H9 (cell line): ENCODE measurements at regions not wholly inside any gene's neighbourhood (a gene's known extent, or its start where the extent isn't known, plus 50 kb on each side); places are given as distances from the start of the nearest gene placed in this dataset.

Experiments
- DNase-seq: peaks from one replicate; pipeline ENCODE4 v3.0.0-alpha.2; 2017
- H2AFZ ChIP-seq: one replicate; pipeline ENCODE4 v1.6.1; 2013; ENCODE audit warnings: mild to moderate bottlenecking, low read length, control low read depth, moderate library complexity
- H2AK5ac ChIP-seq: 2 replicates; pipeline ENCODE4 v1.6.1; 2013; ENCODE audit warnings: low read length, control low read depth, mixed read lengths; ENCODE audit not compliant: insufficient read length
- H2BK120ac ChIP-seq: one replicate; pipeline ENCODE4 v1.6.1; 2013; ENCODE audit warnings: low read depth, mild to moderate bottlenecking, low read length, control low read depth, inconsistent platforms; ENCODE audit not compliant: poor library complexity, severe bottlenecking
- H2BK12ac ChIP-seq: 2 replicates; pipeline ENCODE4 v1.6.1; 2013; ENCODE audit warnings: low read length, control low read depth, mixed read lengths, low read depth; ENCODE audit not compliant: insufficient read length
- H2BK15ac ChIP-seq: 2 replicates; pipeline ENCODE4 v1.6.1; 2013; ENCODE audit warnings: low read depth, low read length, control low read depth
- H2BK20ac ChIP-seq: one replicate; pipeline ENCODE4 v1.6.1; 2013; ENCODE audit warnings: low read depth, mild to moderate bottlenecking, low read length, control low read depth, inconsistent platforms; ENCODE audit not compliant: poor library complexity, severe bottlenecking
- H2BK5ac ChIP-seq: 2 replicates; pipeline ENCODE4 v1.6.1; 2013; ENCODE audit warnings: low read length, control low read depth, mixed read lengths; ENCODE audit not compliant: insufficient read length
- H3K14ac ChIP-seq: 2 replicates; pipeline ENCODE4 v1.6.1; 2013; ENCODE audit warnings: low read length, control low read depth; ENCODE audit not compliant: insufficient read depth
- H3K18ac ChIP-seq: 2 replicates; pipeline ENCODE4 v1.6.1; 2013; ENCODE audit warnings: low read depth, mild to moderate bottlenecking, mixed read lengths, low read length, control low read depth; ENCODE audit not compliant: insufficient read length
- H3K23ac ChIP-seq: 2 replicates; pipeline ENCODE4 v1.6.1; 2013; ENCODE audit warnings: low read length, control low read depth, mixed read lengths, low read depth; ENCODE audit not compliant: insufficient read length
- H3K23me2 ChIP-seq: 2 replicates; pipeline ENCODE4 v1.6.1; 2013; ENCODE audit warnings: low read depth, mild to moderate bottlenecking, mixed read lengths, low read length, control low read depth; ENCODE audit not compliant: insufficient read length, poor library complexity, severe bottlenecking
- H3K27ac ChIP-seq: 2 replicates; pipeline ENCODE4 v1.5.1; 2013; ENCODE audit warnings: low read length, control low read depth, mixed read lengths, low read depth; ENCODE audit not compliant: insufficient read length
- H3K27me3 ChIP-seq: 2 replicates; pipeline ENCODE4 v1.6.1; 2013; ENCODE audit warnings: low read length, control low read depth, inconsistent platforms; ENCODE audit not compliant: insufficient read depth
- H3K4ac ChIP-seq: 2 replicates; pipeline ENCODE4 v1.6.1; 2013; ENCODE audit warnings: low read depth, mild to moderate bottlenecking, control low read depth, inconsistent platforms, low read length, moderate library complexity
- H3K4me1 ChIP-seq: 2 replicates; pipeline ENCODE4 v1.6.1; 2013; ENCODE audit warnings: low read length, control low read depth, inconsistent platforms; ENCODE audit not compliant: insufficient read depth
- H3K4me2 ChIP-seq: 2 replicates; pipeline ENCODE4 v1.6.1; 2013; ENCODE audit warnings: low read length, control low read depth, mixed read lengths; ENCODE audit not compliant: insufficient read length, insufficient read depth
- H3K56ac ChIP-seq: 2 replicates; pipeline ENCODE4 v1.6.1; 2013; ENCODE audit warnings: low read depth, mild to moderate bottlenecking, mixed read lengths, low read length, control low read depth; ENCODE audit not compliant: insufficient read length
- H3K79me1 ChIP-seq: 2 replicates; pipeline ENCODE4 v1.6.1; 2013; ENCODE audit warnings: low read depth, mild to moderate bottlenecking, moderate library complexity, low read length, control low read depth, inconsistent platforms; ENCODE audit not compliant: insufficient read depth, poor library complexity, severe bottlenecking
- H3K79me2 ChIP-seq: 2 replicates; pipeline ENCODE4 v1.6.1; 2013; ENCODE audit warnings: low read length, control low read depth, inconsistent platforms; ENCODE audit not compliant: insufficient read depth
- H3K9ac ChIP-seq: 2 replicates; pipeline ENCODE4 v1.6.1; 2013; ENCODE audit warnings: low read length, control low read depth, mixed read lengths; ENCODE audit not compliant: insufficient read length; ENCODE audit errors: extremely low read depth
- H3K9me3 ChIP-seq: one replicate; pipeline ENCODE4 v1.6.1; 2013; ENCODE audit warnings: low read depth, low read length, inconsistent platforms; ENCODE audit not compliant: control insufficient read depth
- H3T11ph ChIP-seq: one replicate; pipeline ENCODE4 v1.6.1; 2013; ENCODE audit warnings: mild to moderate bottlenecking, low read length, control low read depth, inconsistent platforms
- H4K20me1 ChIP-seq: one replicate; pipeline ENCODE4 v1.6.1; 2013; ENCODE audit not compliant: control insufficient read depth, insufficient read length, insufficient read depth
- H4K5ac ChIP-seq: 2 replicates; pipeline ENCODE4 v1.6.1; 2013; ENCODE audit warnings: low read depth, mild to moderate bottlenecking, mixed read lengths, low read length, control low read depth; ENCODE audit not compliant: insufficient read length
- H4K8ac ChIP-seq: replicated peaks from 2 replicates; pipeline ENCODE4 v1.6.1; 2013; ENCODE audit warnings: low read length, control low read depth, mixed read lengths, low read depth; ENCODE audit not compliant: insufficient read length
- H4K91ac ChIP-seq: 2 replicates; pipeline ENCODE4 v1.6.1; 2013; ENCODE audit warnings: low read depth, mild to moderate bottlenecking, moderate library complexity, mixed read lengths, low read length, control low read depth; ENCODE audit not compliant: insufficient read length
- H3K27ac Mint-ChIP-seq, 3 experiments: 2 replicates in 2 of 3; 3 replicates in 1 of 3; pipeline ENCODE4 v1.8.0; 2020 to 2021; ENCODE audit warnings: mixed read lengths in 3 of 3, mild to moderate bottlenecking in 1 of 3, moderate library complexity in 1 of 3
- H3K27me3 Mint-ChIP-seq: 2 replicates; pipeline ENCODE4 v1.8.0; 2021; ENCODE audit warnings: low read depth, mild to moderate bottlenecking, moderate library complexity, mixed read lengths
- H3K36me3 Mint-ChIP-seq, 3 experiments: 2 replicates in 2 of 3; 3 replicates in 1 of 3; pipeline ENCODE4 v1.8.0; 2020 to 2021; ENCODE audit warnings: low read depth in 3 of 3, mixed read lengths in 3 of 3; ENCODE audit not compliant: insufficient read depth in 1 of 3
- H3K4me1 Mint-ChIP-seq, 2 experiments: 2 replicates each; pipeline ENCODE4 v1.8.0; 2020; ENCODE audit warnings: mixed read lengths in 2 of 2
- H3K4me3 Mint-ChIP-seq, 2 experiments: 2 replicates in 1 of 2; 3 replicates in 1 of 2; pipeline ENCODE4 v1.8.0; 2020 to 2021; ENCODE audit warnings: mild to moderate bottlenecking in 2 of 2, mixed read lengths in 2 of 2, moderate library complexity in 1 of 2
- H3K9me3 Mint-ChIP-seq, 2 experiments: 2 replicates in 1 of 2; 3 replicates in 1 of 2; pipeline ENCODE4 v1.8.0; 2020; ENCODE audit warnings: mild to moderate bottlenecking in 2 of 2, mixed read lengths in 2 of 2, moderate library complexity in 1 of 2
- CTCF ChIP-seq: fragments of 200-600 bp; sonication (generic); conservative IDR thresholded peaks from 3 replicates; pipeline ENCODE4 v1.8.0; 2021; ENCODE audit warnings: antibody characterized with exemption, mild to moderate bottlenecking
- WGBS: extraction: QIAGEN DNeasy Blood & Tissue Kit; methylation state at CpG from one replicate; pipeline ENCODE4 v1.1.7; 2013; ENCODE audit warnings: missing lambda C conversion rate, low lambda C conversion rate, mixed read lengths; ENCODE audit not compliant: insufficient read length; ENCODE audit errors: extremely low coverage; 5-methylcytosine and 5-hydroxymethylcytosine counted together

- Histone ChIP-seq H3K9me3 (no peaks in the 10 kb centered on the region), H4K20me1 (no peaks in the 10 kb centered on the region), H2AK5ac (no peak overlapping the region), H2BK12ac (no peak overlapping the region), H2AFZ (no peak overlapping the region), H3K4me2 (no peak overlapping the region), H3K23ac (no peak overlapping the region), H3K14ac (no peak overlapping the region), H4K5ac (no peak overlapping the region), H2BK20ac (no peak overlapping the region), H3K4me1 (no peaks in the 10 kb centered on the region), H3K27ac (no peak overlapping the region), H3K56ac (no peak overlapping the region), H2BK120ac (no peak overlapping the region), H2BK5ac (no peak overlapping the region), H3K79me1 (no peaks in the 10 kb centered on the region), H3K23me2 (no peaks in the 10 kb centered on the region), H3K27me3 (no peaks in the 10 kb centered on the region), H2BK15ac (no peak overlapping the region), H4K91ac (no peak overlapping the region), H3K4ac (no peak overlapping the region), H3T11ph (no peak overlapping the region), H3K9ac (no peak overlapping the region), H3K79me2 (no peaks in the 10 kb centered on the region), H3K18ac (no peak overlapping the region), H4K8ac (no peak overlapping the region)
- no peak overlapping the region for H3K27ac Mint-ChIP-seq
- H3K36me3 Mint-ChIP-seq = no peaks in the 10 kb centered on the region; a peak in 1 of 7 replicates
- H3K4me3 Mint-ChIP-seq = no peak overlapping the region
- no peak for TF ChIP-seq CTCF
- no peak for DNase-seq
- H3K4me1 Mint-ChIP-seq = 0 out of 4 replicates have a peak, but pooled peaks cover 0 to 3% of the 10 kb centered on the region in 2 experiments
- peaks cover 0 to 5% of the 10 kb centered on the region in 2 experiments; a peak in 3 of 5 replicates for H3K9me3 Mint-ChIP-seq
- no CpG with 5 or more reads among the region's 2 CpGs for WGBS
- no peaks in the 10 kb centered on the region; the same call in 1 of the 2 replicates for H3K27me3 Mint-ChIP-seq
Measured at GRCh38 chr5:114581136-114581535, 219.3 kb downstream of the KCNN2 start.
